Sciatic nerve (tissue), 2 donors: ENCODE measurements at regions not wholly inside any gene's neighbourhood (a gene's known extent, or its start where the extent isn't known, plus 50 kb on each side); places are given as distances from the start of the nearest gene placed in this dataset.

ENCODE experiments used
- ATAC-seq: fragments of 200-7000 bp; cut with Tn5 transposase; one replicate; pipeline ENCODE4 v1.9.1; 2020; ENCODE audit warnings: mild to moderate bottlenecking, moderate library complexity
- DNase-seq: peaks from one replicate; pipeline ENCODE4 v3.0.0-alpha.2; 2020; ENCODE audit warnings: low spot score
- intact Hi-C: fragments of 100-400 bp; cut with DNase I; formaldehyde crosslinking; loops from one replicate; pipeline ENCODE4 v1.14.2; 2022
- donor health status: DM: no; HTN: no; CAD: no.
- donor health status: DM: no; HTN: no; CAD: no.

DNA sequence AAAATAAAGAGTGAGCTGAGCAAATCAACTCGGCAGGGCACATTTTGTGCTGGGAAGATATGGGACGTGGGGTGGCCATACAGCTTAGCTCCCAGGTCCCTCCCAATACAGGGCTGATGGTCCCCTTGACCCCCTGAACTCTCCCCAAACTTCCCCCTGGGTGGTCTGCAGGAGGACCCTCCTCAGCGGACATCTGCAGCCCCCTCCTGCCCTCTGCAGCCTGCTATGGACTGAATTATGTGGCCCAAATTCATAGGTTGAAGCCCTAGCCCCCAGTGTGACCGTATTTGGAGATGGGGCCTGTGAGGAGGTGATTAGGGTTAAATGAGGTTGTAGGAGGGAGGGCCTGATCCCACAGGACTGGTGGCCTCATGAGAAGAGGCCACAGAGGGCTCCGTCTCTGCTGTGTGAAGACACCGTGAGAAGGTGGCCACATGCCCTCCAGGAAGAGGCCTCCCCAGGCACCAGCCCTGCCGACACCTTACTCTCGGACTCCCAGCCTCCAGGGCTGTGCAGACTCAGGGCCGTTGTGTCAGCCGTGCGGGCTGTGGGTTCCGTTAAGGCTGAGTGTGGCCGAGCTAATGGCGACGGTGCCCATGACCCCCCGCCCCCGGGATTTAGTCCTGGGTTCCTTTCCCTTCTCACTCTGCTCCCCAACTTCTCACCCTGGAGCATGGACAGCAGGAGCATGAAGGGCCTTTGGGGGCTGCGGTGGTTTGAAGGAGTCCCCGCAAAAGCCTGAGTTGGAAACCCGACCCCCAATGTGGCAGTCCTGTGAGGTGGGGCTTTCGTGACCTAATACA, 1042.8 kb downstream of the BRD1 start:
- no peak for ATAC-seq
- DNase-seq: no peak
- intact Hi-C loops: no loop called here

- ATAC-seq: no peak
- intact Hi-C loops: no loop called here
- no peak for DNase-seq
These were observed 1043.8 kb downstream of the BRD1 start for GRCh38 chr22:48783821-48784266.

DNA sequence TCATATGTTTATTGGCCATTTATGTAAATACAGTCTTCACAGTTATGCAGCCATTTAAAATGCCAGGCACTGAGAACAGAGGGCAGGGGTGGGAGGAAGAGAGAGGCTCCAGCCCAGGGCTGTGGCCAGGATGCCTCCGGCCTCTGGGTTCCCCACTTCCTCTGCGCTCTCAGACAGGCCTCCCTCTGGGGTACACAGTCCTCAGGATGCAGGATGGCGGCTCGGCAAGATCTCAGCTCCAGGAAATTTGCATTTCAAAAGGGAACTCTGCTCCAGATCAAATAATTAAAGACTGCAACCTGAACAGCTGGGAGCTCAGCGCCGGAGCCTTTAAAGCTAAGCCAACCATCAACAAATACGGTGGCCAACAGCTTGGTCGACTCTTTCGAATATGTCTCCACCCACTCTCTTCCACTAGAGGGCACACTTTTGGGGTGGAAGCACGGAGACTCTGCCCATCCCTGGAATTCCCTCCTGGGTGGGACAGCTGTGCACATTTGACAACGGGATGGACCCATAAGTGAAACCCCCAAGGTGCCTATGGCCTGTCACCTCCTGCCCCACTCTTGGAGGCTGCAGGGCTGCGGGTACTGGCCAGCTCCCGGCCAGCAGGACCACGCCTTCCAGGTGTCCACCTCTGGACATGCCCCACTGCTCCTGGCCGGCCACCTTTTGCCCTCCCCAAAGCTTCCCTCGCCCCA, 1044.7 kb downstream of the BRD1 start:
- intact Hi-C loops: no loop called here
- no peak for ATAC-seq

DNA sequence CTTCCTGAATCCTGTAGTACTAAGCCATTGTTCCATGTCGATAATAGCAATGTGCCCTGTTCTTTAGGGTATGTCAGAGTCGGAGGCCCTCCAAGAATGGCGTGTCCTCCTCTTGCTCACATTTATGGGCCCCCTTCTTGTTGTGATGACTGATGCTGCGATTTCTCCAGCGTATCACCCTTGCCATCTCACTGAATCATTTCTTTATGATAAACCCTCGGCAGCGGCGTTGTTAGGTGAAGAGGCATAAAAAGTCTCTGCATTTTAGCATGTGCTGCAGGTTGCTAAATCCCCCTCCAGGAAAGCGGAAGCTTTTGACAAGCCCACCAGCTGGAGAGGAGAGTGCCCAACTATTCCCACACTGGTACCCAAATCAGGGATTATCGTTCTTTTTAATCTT, 1045.3 kb downstream of the BRD1 start:
- ATAC-seq (no peak), DNase-seq (no peak)
- intact Hi-C loops: no loop called here

More for the DNA sequence above, 1044.7 kb downstream of the BRD1 start:
- no peak for DNase-seq

- ATAC-seq (no peak), DNase-seq (no peak)
These were observed 1045.8 kb downstream of the BRD1 start for GRCh38 chr22:48781868-48782267.

GRCh38 chr22:48781391-48781790, 1046.3 kb downstream of the BRD1 start:
- intact Hi-C loops: no loop called here
- ATAC-seq (no peak), DNase-seq (no peak)

More at GRCh38 chr22:48781868-48782267, 1045.8 kb downstream of the BRD1 start:
- intact Hi-C loops: no loop called here

GRCh38 chr22:48780597-48781277, 1046.9 kb downstream of the BRD1 start:
- DNase-seq (no peak), ATAC-seq (no peak)
- intact Hi-C loops: no loop called here

DNA sequence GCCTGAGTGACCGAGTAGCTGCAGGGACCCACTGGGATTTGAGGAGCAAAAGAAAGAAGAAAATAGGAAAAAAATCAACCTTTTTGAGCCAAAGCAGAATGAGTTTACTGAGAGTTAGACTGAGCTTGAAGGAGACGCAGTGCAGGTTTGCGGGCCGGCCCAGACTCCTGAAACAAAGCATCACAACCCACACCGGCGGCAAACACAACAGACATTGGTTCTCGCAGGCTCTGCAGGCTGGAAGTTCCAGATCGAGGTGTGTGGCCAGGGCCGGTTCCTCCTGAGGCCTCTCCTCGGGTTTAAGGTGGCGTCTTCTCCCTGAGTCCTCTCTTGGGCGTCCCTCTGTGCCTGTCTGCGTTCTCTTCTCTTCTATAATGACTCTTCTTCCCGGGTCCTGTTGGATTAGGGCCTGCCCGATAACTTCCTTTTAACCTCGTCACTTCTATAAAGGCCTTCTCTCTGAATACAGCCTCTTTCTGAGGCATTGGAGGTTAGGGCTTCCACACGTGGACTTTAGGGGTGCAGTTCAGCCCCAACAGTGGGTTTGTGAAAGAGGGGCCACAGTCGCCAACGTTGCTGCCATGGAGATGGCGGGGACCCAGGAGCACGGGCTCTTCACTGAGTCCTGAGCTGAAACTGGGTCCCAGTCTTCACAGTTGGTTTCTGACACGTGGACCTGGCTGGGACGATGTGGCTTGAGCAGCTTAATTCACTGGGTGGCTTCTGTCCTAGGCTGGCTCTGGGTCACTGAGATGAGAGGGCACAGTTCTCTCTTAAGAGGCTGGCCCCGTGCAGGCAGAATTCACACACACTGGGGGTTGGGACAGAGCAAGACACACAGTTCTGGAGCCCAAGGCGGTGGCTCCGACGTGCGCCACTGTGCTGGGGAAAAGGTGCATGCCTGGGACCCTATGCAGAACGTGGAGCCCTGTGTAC, 1047.7 kb downstream of the BRD1 start:
- ATAC-seq: no peak
- no peak for DNase-seq
- intact Hi-C loops: no loop called here

GRCh38 chr22:48779211-48779643, 1048.4 kb downstream of the BRD1 start:
- DNase-seq (no peak), ATAC-seq (no peak)
- intact Hi-C loops: no loop called here

DNA sequence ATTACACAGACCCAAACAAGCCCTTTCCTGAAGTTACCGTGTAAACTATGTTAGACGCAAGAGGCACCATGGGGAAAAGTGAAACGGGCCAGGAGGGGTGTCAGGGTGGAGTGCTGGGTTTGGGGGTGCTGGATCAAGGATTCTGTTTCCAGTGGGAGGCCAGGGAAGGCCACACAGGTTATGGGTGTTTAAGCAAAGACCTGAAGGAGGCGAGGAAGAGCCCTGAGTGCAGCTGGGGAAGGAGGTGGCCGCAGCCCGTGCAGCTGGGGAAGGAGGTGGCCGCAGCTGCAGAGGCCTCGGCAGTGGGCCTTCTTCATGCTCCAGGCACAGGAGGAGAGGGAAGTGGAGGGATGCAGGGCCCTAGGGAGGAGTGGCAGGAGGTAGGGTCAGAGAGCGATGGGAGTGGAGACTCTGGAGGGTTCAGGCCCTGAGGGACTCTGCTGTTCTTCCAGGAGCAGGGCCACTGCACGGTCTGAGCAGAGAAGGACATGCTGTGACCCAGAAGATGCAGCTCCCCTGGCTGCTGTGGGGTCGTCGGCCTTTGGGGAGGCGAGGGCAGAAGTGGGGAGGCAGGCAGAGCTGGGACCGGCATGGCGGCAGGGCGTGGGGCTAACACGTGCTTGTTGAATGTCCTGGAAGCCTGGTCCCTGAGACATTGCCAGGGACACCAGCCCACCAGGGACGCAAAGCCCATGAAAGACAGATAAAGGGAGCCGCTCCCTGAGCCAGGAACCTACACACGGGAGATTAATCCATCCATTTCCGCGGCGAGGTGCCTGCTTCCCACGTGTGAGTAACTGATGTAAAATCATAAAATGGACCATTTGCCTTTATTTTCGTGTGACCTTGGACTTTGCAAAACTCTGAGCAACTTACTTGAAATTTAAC, 1049.1 kb downstream of the BRD1 start:
- intact Hi-C loops: no loop called here
- no peak for DNase-seq
- no peak for ATAC-seq

DNA sequence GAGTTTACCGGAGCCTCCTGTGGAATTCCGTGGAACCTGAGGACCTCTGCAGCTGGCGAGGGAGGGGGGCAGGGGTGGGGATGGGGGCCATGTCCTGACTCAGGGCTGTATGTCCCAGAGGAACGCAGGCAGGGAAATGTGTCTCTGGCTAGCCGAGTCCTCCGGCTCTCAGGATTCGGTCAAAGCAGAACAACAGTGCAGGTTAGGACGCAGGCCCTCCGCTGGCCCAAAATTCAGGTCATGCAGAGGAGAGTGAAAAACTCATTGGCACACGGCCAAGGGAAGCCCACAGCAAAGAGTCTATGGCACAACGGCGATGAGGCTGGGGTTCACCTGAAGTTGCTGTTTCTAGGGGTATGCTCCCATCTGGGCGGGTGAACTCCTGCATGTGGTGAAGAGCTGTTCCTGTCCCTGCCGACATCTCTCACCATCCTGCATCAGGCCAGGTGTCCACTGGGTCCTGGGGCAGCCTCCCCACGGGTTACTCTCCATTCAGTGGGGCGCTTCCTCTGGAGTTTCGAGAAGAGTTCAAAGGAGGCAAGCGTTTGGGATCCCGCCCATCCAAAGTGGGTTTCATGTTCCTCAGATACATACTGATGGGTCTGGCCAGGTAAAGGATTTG, 1055.3 kb downstream of the BRD1 start:
- intact Hi-C loops: no loop called here
- ATAC-seq: no peak
- DNase-seq: no peak

GRCh38 chr22:48765595-48765994, 1062.1 kb downstream of the BRD1 start:
- intact Hi-C loops: no loop called here
- no peak for ATAC-seq
- DNase-seq: peak; percentile 8

GRCh38 chr22:48761546-48761945, 1066.1 kb downstream of the BRD1 start:
- intact Hi-C loops: no loop called here
- ATAC-seq (no peak), DNase-seq (peak; percentile 28)

GRCh38 chr22:48760481-48761390, 1066.9 kb downstream of the BRD1 start:
- ATAC-seq (no peak), DNase-seq (peak; percentile 38)
- intact Hi-C loops: no loop called here

DNA sequence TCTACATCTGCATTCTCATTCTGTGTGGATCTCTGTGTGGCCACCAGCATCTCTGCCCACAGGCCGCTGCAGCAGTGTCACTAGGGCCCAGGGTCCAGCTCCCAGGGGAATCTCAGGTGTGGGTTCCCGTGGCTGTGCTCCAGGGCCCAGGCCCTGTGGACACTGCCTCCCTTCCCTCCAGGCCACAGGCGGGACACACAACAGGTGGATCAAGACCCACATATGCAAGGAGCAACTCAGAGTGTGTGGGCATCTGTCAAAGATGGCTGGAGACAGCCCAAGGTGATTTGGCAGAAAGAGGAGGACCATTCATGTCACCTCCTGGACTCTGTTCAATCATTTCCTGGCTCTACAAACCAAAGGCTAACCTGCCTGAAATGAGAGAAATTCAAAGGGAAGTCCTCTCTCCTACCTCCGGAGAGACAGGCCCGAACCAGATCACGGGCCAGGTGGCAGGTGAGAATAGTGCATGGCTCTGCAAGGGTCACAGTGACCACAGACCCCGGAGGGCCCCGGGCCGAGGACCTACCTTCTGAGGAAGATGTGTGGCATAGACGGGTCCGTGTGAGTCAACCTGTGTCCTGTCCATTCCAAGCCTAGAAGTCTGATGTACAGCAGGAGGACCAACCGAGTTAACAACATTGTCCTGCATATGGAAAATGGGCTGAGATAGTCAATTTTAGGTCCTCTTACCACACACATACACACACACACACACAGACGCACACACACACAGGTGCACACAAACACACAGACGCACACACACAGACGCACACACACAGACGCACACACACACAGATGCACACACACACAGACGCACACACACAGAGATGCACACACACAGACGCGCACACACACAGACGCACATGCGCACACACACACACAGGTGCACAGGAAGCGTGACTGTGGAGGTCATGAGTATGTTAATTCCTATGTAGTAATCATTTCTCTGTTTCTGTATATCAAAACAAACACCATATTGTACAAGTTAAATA, 1068.5 kb downstream of the BRD1 start:
- intact Hi-C loops: no loop called here

More for the DNA sequence above, 1068.5 kb downstream of the BRD1 start:
- no peak for ATAC-seq
- DNase-seq: peak; percentile 30
